WERI-Rb-1 (cell line): ENCODE measurements at regions not wholly inside any gene's neighbourhood (a gene's known extent, or its start where the extent isn't known, plus 50 kb on each side); places are given as distances from the start of the nearest gene placed in this dataset.

Source experiments
- DNase-seq: peaks from one replicate; pipeline ENCODE4 v3.0.0-alpha.2; 2020
- H3K27ac ChIP-seq: fragments of 250-450 bp; sonication (Bioruptor Pico); 2 replicates; pipeline ENCODE4 v1.5.1; 2020; ENCODE audit warnings: mild to moderate bottlenecking, moderate library complexity
- H3K27me3 ChIP-seq: fragments of 250-450 bp; sonication (Bioruptor Pico); 2 replicates; pipeline ENCODE4 v1.5.1; 2021; ENCODE audit warnings: mild to moderate bottlenecking, low read depth, moderate library complexity; ENCODE audit not compliant: insufficient read depth, severe bottlenecking
- H3K36me3 ChIP-seq: fragments of 250-450 bp; sonication (Bioruptor Pico); 2 replicates; pipeline ENCODE4 v1.5.1; 2020; ENCODE audit warnings: mild to moderate bottlenecking, moderate library complexity
- H3K4me3 ChIP-seq: 2 replicates; pipeline ENCODE4 v1.5.1; 2011; ENCODE audit warnings: low read depth, mild to moderate bottlenecking, control low read depth, low read length
- H3K9me3 ChIP-seq: fragments of 250-450 bp; sonication (Bioruptor Pico); 2 replicates; pipeline ENCODE4 v1.5.1; 2021; ENCODE audit warnings: mild to moderate bottlenecking, moderate library complexity; ENCODE audit not compliant: severe bottlenecking
- TF ChIP-seq, protein P1 (sequence below): IDR thresholded peaks from 2 replicates; pipeline ENCODE4 v1.5.1; 2011; ENCODE audit warnings: low read depth, mild to moderate bottlenecking, control low read depth, inconsistent platforms, low read length

DNA sequence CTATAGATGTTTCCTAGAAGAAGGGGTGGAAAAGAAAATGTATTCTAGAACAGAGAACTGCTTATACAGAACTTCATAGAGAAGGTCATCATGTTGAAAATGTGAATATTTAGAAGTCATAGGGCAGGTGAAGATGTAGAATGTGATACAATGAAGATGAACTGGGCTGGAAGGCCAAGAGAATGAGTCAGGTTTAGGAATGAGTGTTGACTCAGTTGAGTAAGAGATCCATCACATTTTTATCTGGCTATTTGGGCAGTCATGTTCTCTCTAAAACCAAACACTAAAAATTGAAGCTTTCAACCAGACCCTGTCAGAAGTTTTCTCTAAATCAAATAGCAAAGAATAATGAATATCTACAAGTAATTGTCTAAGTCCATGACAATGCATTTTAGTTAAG is 660.5 kb downstream of the KCNJ2 start:
- no peak for DNase-seq
- H3K4me3 ChIP-seq: no peak overlapping the region
- H3K36me3 ChIP-seq: no peaks in the 10 kb centered on the region
- no peaks in the 10 kb centered on the region for H3K27me3 ChIP-seq
- no peaks in the 10 kb centered on the region for H3K9me3 ChIP-seq
- TF ChIP-seq, protein P1, sequence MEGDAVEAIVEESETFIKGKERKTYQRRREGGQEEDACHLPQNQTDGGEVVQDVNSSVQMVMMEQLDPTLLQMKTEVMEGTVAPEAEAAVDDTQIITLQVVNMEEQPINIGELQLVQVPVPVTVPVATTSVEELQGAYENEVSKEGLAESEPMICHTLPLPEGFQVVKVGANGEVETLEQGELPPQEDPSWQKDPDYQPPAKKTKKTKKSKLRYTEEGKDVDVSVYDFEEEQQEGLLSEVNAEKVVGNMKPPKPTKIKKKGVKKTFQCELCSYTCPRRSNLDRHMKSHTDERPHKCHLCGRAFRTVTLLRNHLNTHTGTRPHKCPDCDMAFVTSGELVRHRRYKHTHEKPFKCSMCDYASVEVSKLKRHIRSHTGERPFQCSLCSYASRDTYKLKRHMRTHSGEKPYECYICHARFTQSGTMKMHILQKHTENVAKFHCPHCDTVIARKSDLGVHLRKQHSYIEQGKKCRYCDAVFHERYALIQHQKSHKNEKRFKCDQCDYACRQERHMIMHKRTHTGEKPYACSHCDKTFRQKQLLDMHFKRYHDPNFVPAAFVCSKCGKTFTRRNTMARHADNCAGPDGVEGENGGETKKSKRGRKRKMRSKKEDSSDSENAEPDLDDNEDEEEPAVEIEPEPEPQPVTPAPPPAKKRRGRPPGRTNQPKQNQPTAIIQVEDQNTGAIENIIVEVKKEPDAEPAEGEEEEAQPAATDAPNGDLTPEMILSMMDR: no peak
- no peak overlapping the region for H3K27ac ChIP-seq

DNA sequence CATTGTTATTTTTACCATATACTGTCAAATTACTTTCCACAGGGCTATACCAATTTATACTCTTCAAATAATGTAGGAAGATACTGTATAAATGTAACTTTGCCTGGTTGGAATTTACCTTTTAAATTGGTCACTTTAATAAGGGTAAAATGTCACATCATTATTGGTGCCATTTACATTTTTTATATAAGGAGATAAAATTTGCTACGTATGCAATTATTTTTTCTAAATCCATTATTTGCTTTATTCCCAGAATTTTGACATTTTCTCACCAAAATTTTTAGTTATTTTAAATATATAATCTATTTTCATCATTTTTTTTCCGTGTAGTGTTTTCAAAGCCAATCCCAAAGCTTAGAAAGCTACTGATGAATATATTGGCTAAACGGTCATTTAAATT is 664.7 kb downstream of the KCNJ2 start:
- no peaks in the 10 kb centered on the region for H3K9me3 ChIP-seq
- no peak overlapping the region for H3K4me3 ChIP-seq
- TF ChIP-seq, protein P1: no peak
- H3K36me3 ChIP-seq: no peaks in the 10 kb centered on the region
- H3K27ac ChIP-seq: no peak overlapping the region
- no peak for DNase-seq
- H3K27me3 ChIP-seq: no peaks in the 10 kb centered on the region

DNA sequence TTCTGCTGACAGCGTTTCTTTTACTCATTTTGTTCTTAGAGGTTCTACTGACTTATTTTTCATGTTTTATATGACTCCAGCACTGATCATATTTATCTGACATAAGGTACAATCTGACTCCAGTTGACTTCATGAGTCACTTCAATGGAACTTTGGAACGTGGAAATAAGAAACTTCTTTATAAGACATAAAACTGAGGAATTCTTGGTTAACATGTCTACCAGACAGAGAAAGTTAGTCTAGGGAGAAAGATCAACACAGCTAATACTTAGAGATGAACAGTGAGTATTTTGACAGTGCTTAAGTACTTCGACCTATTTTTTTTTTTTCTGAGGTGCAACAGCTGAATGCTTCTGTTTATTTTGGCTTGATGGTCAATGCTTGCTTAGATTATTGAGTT is 679.5 kb downstream of the KCNJ2 start:
- TF ChIP-seq, protein P1: no peak

DNA sequence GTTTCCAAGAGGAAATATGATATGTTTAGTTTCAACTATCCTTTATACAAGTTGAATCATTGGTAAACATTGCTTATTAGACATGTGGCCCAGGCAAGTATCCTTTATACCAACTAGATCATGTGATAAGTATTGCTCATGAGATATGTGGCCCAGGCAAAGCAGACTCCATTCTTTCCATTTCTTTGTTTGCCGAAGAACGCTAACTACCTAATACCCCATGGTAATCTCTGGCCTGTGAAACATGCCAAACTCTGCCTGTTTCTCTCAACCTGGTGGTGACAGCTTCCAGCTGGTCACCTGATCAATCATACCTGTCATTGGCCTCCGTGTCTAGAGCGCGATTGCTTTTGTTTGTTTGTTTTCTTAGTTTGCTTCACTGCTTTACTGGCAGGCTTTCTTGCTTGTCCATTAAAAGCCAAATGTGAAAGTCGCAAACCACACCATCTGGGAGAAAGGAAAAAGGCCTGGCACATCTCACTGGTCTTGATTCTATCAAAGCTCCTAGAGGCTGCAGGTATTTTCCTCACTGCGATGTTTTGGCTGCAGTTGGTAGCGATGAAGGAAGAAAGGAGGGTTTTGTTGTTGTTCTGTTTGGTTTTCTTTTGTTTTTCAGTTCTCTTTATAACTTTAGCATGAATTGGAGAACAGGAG is 686.2 kb downstream of the KCNJ2 start:
- DNase-seq: no peak
- Histone ChIP-seq H3K9me3 (no peaks in the 10 kb centered on the region), H3K4me3 (no peak overlapping the region), H3K27ac (no peak overlapping the region), H3K27me3 (no peaks in the 10 kb centered on the region), H3K36me3 (no peaks in the 10 kb centered on the region)
- TF ChIP-seq, protein P1: no peak

More for the DNA sequence above, 679.5 kb downstream of the KCNJ2 start:
- H3K4me3 ChIP-seq: no peak overlapping the region
- H3K36me3 ChIP-seq: no peaks in the 10 kb centered on the region
- no peak overlapping the region for H3K27ac ChIP-seq
- H3K9me3 ChIP-seq: no peaks in the 10 kb centered on the region
- no peak for DNase-seq
- no peaks in the 10 kb centered on the region for H3K27me3 ChIP-seq

DNA sequence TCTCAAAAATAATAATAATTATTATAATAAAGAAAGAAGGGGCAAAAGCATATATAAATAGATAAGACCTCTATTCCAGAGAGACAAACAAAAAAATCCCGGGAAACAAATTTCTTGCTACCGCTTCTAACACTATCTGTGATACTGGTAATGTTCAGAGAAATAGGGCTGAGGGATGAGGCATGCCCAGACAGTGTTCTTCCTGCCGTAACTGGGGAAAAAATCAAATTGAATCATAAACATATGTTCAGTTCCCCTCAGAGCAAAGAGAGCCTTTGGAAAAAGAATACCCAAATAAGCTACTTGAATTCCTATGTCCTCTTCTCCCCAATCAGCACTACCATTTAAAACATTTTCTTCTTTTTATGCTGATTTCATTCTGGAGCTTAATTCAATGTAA is 688.0 kb downstream of the KCNJ2 start:
- no peaks in the 10 kb centered on the region for H3K9me3 ChIP-seq
- TF ChIP-seq, protein P1: no peak
- DNase-seq: no peak
- H3K4me3 ChIP-seq: no peak overlapping the region
- H3K27me3 ChIP-seq: no peaks in the 10 kb centered on the region
- no peaks in the 10 kb centered on the region for H3K36me3 ChIP-seq
- H3K27ac ChIP-seq: no peak overlapping the region

DNA sequence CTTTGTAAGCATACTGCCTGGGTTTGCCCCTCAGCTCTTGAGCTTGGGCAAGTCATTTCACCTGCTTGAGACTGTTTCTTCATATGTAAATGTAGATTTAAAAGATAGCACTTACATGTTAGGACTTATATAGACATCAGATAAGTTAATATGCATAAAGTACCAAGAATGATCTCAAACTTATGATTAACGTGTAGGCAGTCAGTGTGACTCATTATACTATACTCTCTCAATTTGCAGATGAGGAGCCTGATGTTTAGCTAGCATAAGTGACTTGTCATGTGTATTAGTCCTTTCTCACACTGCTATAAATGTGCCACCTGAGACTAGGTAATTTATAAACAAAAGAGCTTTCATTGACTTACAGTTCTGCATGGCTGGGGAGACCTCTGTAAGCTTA is 690.5 kb downstream of the KCNJ2 start:
- no peak for DNase-seq
- H3K27ac ChIP-seq: no peak overlapping the region
- TF ChIP-seq, protein P1: no peak
- no peak overlapping the region for H3K4me3 ChIP-seq
- no peaks in the 10 kb centered on the region for H3K36me3 ChIP-seq
- H3K9me3 ChIP-seq: no peaks in the 10 kb centered on the region
- no peaks in the 10 kb centered on the region for H3K27me3 ChIP-seq
